Left ventricle myocardium inferior (tissue), 1 donor: ENCODE measurements at regions not wholly inside any gene's neighbourhood (a gene's known extent, or its start where the extent isn't known, plus 50 kb on each side); places are given as distances from the start of the nearest gene placed in this dataset.

Experiments
- DNase-seq: peaks from one replicate; pipeline ENCODE4 v3.0.0-alpha.2; 2020
- H3K27ac ChIP-seq: fragments of 200-600 bp; replicated peaks from 2 replicates; pipeline ENCODE4 v1.8.0; 2021
- H3K27me3 ChIP-seq: fragments of 200-600 bp; 2 replicates; pipeline ENCODE4 v1.8.0; 2021; ENCODE audit warnings: low read depth
- H3K36me3 ChIP-seq: fragments of 200-600 bp; 2 replicates; pipeline ENCODE4 v1.8.0; 2021
- H3K4me1 ChIP-seq: fragments of 200-600 bp; 2 replicates; pipeline ENCODE4 v1.8.0; 2021
- H3K4me3 ChIP-seq: fragments of 200-600 bp; 2 replicates; pipeline ENCODE4 v1.8.0; 2021; ENCODE audit warnings: mild to moderate bottlenecking, moderate library complexity
- H3K9me3 ChIP-seq: fragments of 200-600 bp; replicated peaks from 2 replicates; pipeline ENCODE4 v1.8.0; 2021
- CTCF ChIP-seq: fragments of 200-600 bp; IDR thresholded peaks from 2 replicates; pipeline ENCODE4 v1.8.0; 2021; ENCODE audit warnings: antibody characterized with exemption, mild to moderate bottlenecking, borderline replicate concordance
- intact Hi-C: fragments of 100-400 bp; cut with micrococcal nuclease; formaldehyde crosslinking; loops from one replicate; pipeline ENCODE4 v1.11.0; 2022
- donor health status: DM: no; HTN: yes; CAD: no; lungs with severe emphysema.

GRCh38 chr5:147055089-147055826, 176.7 kb upstream of the PPP2R2B start:
- Histone ChIP-seq H3K9me3 (no peaks in the 10 kb centered on the region), H3K4me3 (no peak overlapping the region), H3K27ac (no peak overlapping the region), H3K36me3 (no peaks in the 10 kb centered on the region), H3K4me1 (no peaks in the 10 kb centered on the region), H3K27me3 (peaks cover 57% of the 10 kb centered on the region)
- no peak for DNase-seq
- TF ChIP-seq CTCF: no peak
- intact Hi-C loops: no loop called here

GRCh38 chr5:147055850-147056566, 177.5 kb upstream of the PPP2R2B start:
- DNase-seq: no peak
- intact Hi-C loops: no loop called here
- TF ChIP-seq CTCF: no peak
- no peaks in the 10 kb centered on the region for H3K36me3 ChIP-seq
- H3K4me3 ChIP-seq: no peak overlapping the region
- H3K27ac ChIP-seq: no peak overlapping the region
- no peaks in the 10 kb centered on the region for H3K9me3 ChIP-seq
- H3K4me1 ChIP-seq: no peaks in the 10 kb centered on the region
- peaks cover 63% of the 10 kb centered on the region for H3K27me3 ChIP-seq

GRCh38 chr5:147057051-147057450, 177.8 kb upstream of the STK32A start:
- no peak for DNase-seq
- Histone ChIP-seq H3K4me3 (no peak overlapping the region), H3K9me3 (no peaks in the 10 kb centered on the region), H3K27me3 (peaks cover 66% of the 10 kb centered on the region), H3K4me1 (no peaks in the 10 kb centered on the region), H3K36me3 (no peaks in the 10 kb centered on the region), H3K27ac (no peak overlapping the region)
- TF ChIP-seq CTCF: no peak
- intact Hi-C loops: no loop called here

GRCh38 chr5:147061431-147061830, 173.4 kb upstream of the STK32A start:
- no peaks in the 10 kb centered on the region for H3K4me1 ChIP-seq
- TF ChIP-seq CTCF: no peak
- no peaks in the 10 kb centered on the region for H3K9me3 ChIP-seq
- DNase-seq: no peak
- H3K27me3 ChIP-seq: peaks cover 35% of the 10 kb centered on the region
- H3K27ac ChIP-seq: no peak overlapping the region
- H3K36me3 ChIP-seq: no peaks in the 10 kb centered on the region
- no peak overlapping the region for H3K4me3 ChIP-seq
- intact Hi-C loops: no loop called here

GRCh38 chr5:147062427-147062826, 172.4 kb upstream of the STK32A start:
- no peak overlapping the region for H3K4me3 ChIP-seq
- H3K9me3 ChIP-seq: no peaks in the 10 kb centered on the region
- H3K4me1 ChIP-seq: no peaks in the 10 kb centered on the region
- H3K36me3 ChIP-seq: no peaks in the 10 kb centered on the region
- DNase-seq: no peak
- no peak overlapping the region for H3K27ac ChIP-seq
- TF ChIP-seq CTCF: no peak
- peaks cover 27% of the 10 kb centered on the region for H3K27me3 ChIP-seq
- intact Hi-C loops: no loop called here
